ENCODE measurements at regions not wholly inside any gene's neighbourhood (a gene's known extent, or its start where the extent isn't known, plus 50 kb on each side); places are given as distances from the start of the nearest gene placed in this dataset.

- TF ChIP-seq MAX (IDR thresholded peaks at IDR 0.05) (no peak), SP1 (IDR thresholded peaks at IDR 0.05; ENCODE audit: low read depth) (no peak), POLR2AphosphoS5 (IDR thresholded peaks at IDR 0.05; ENCODE audit: low read depth, low read length) (no peak), EGR1 (IDR thresholded peaks at IDR 0.05; ENCODE audit: low read depth) (no peak)
These were observed 142.0 kb upstream of the PMEPA1 start (continued) for GRCh38 chr20:57851796-57852195.

GRCh38 chr20:57851025-57851682, 141.3 kb upstream of the PMEPA1 start:
- Histone ChIP-seq H3K4me3 (replicated peaks in 1 of 2; ENCODE audit: low read depth in 1 of 2, low read length in 2 of 2) (no peak overlapping the region), H3K9me2 (ENCODE audit: insufficient read depth) (no peaks in the 10 kb centered on the region), H3K9ac (ENCODE audit: low read length) (no peak overlapping the region), H3K36me3 (ENCODE audit: control insufficient read depth in 1 of 2, insufficient read depth in 2 of 2, low read length in 2 of 2) (no peaks in the 10 kb centered on the region), H3K27me3 (ENCODE audit: insufficient read depth, low read length) (peaks cover 56% of the 10 kb centered on the region), H2AFZ (ENCODE audit: low read depth, low read length, poor library complexity, severe bottlenecking) (no peak overlapping the region), H3K79me2 (ENCODE audit: insufficient read depth, low read length) (no peaks in the 10 kb centered on the region), H3K4me2 (ENCODE audit: low read length) (no peak overlapping the region), H3K9me3 (ENCODE audit: control insufficient read depth in 1 of 2, insufficient read depth in 1 of 2, low read depth in 1 of 2, low read length in 2 of 2) (no peaks in the 10 kb centered on the region), H4K20me1 (ENCODE audit: insufficient read depth) (no peaks in the 10 kb centered on the region), H3K4me1 (ENCODE audit: control insufficient read depth in 1 of 2, insufficient read depth in 2 of 2, low read length in 2 of 2) (no peaks in the 10 kb centered on the region), H3K27ac (ENCODE audit: low read depth, low read length) (no peak overlapping the region)
- RAD21 ChIA-PET (ENCODE audit: low non-redundant PET in 1 of 2, low total read pairs in 2 of 2, uncharacterized antibody in 2 of 2, unreplicated experiment in 2 of 2) = no interaction called here
- no peak for DNase-seq (ENCODE audit: low read depth, low spot score)
- intact Hi-C loops (cut with micrococcal nuclease) = no loop called here
- POLR2A ChIA-PET = no interaction called here
- no TSS peak for BruUV-seq (replicated peaks)
- ATAC-seq = no peak
- TF ChIP-seq EZH2 (IDR thresholded peaks at IDR 0.05) (no peak), YY1 (IDR thresholded peaks at IDR 0.05; ENCODE audit: extremely low read depth, insufficient replicate concordance, low read depth, low read length) (no peak), SIN3A (IDR thresholded peaks at IDR 0.05; ENCODE audit: low read depth) (no peak), FOSL1 (IDR thresholded peaks at IDR 0.05; ENCODE audit: low read depth) (no peak), ELF1 (IDR thresholded peaks at IDR 0.05; ENCODE audit: borderline replicate concordance, low read depth) (no peak), POLR2A (IDR thresholded peaks at IDR 0.05; ENCODE audit: borderline replicate concordance, extremely low read depth, insufficient read depth, insufficient read length) (no peak), SRF (IDR thresholded peaks at IDR 0.05; ENCODE audit: low read depth) (no peak), ZNF274 (IDR thresholded peaks at IDR 0.05; ENCODE audit: low read depth, low read length) (no peak), ATF3 (IDR thresholded peaks at IDR 0.05) (no peak)
- CTCF ChIA-PET = no interaction called here

Data from HCT116 (cell line).